Mucosa of descending colon (tissue), 3 donors: ENCODE measurements at regions not wholly inside any gene's neighbourhood (a gene's known extent, or its start where the extent isn't known, plus 50 kb on each side); places are given as distances from the start of the nearest gene placed in this dataset.
"Not testable (repeated sequence)": the region's sequence is repeated elsewhere in the genome, so short reads cannot be mapped to it uniquely, and the experiment has no call there.

Experiments used
- ATAC-seq: fragments of 200-7000 bp; cut with Tn5 transposase; one replicate; pipeline ENCODE4 v1.9.1; 2020; ENCODE audit warnings: mild to moderate bottlenecking, moderate library complexity
- DNase-seq, 3 donors: peaks; one replicate each; pipeline ENCODE4 v3.0.0-alpha.2; 2020
- H3K36me3 ChIP-seq: fragments of 200-600 bp; one replicate; pipeline ENCODE4 v1.8.0; 2021; ENCODE audit warnings: low read depth, mild to moderate bottlenecking
- H3K4me1 ChIP-seq: fragments of 200-600 bp; one replicate; pipeline ENCODE4 v1.8.0; 2021; ENCODE audit warnings: low read depth, mild to moderate bottlenecking
- H3K4me3 ChIP-seq: fragments of 200-600 bp; one replicate; pipeline ENCODE4 v1.8.0; 2021; ENCODE audit warnings: mild to moderate bottlenecking
- H3K9me3 ChIP-seq: fragments of 200-600 bp; one replicate; pipeline ENCODE4 v1.8.0; 2021; ENCODE audit warnings: mild to moderate bottlenecking
- CTCF ChIP-seq: fragments of 200-600 bp; IDR thresholded peaks from one replicate; pipeline ENCODE4 v1.8.0; 2022; ENCODE audit warnings: antibody characterized with exemption, mild to moderate bottlenecking
- intact Hi-C, 2 donors: fragments of 100-400 bp; cut with DNase I in 1 of 2; cut with micrococcal nuclease in 1 of 2; formaldehyde crosslinking; loops; one replicate each; pipeline versions ENCODE4 v1.11.0 to v1.11.1; 2022; cut with DNase I, micrococcal nuclease
- donor health status: DM: no; HTN: no; CAD: no; lungs with moderate emphysema.
- donor health status: DM: no; HTN: no; CAD: no.
- donor health status: DM: no; HTN: yes; CAD: no.

DNA sequence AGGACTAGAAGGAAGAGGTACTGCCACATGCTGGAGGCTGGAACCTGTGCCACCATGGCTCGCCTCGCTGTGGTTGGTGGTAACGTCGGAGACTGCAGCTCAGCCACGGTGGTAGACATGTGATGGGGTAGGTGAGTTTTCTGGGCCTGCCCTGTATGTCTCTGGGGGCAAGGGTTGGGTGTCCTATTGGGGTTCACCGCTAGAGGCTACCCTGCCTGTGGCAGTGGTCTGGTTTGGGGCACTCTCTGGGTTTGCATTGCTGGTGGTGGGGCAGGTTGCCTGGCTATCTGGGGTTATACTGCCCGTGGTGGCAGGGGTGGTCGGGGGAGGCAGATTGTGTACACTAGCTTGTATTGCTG, 79.3 kb upstream of the KCNJ18 start:
- DNase-seq (no peak), ATAC-seq (no peak)
- H3K36me3 ChIP-seq: no peaks in the 10 kb centered on the region
- H3K9me3 ChIP-seq: no peaks in the 10 kb centered on the region
- intact Hi-C loops: no loop called here
- no peaks in the 10 kb centered on the region for H3K4me1 ChIP-seq
- TF ChIP-seq CTCF: no peak
- no peak overlapping the region for H3K4me3 ChIP-seq

DNA sequence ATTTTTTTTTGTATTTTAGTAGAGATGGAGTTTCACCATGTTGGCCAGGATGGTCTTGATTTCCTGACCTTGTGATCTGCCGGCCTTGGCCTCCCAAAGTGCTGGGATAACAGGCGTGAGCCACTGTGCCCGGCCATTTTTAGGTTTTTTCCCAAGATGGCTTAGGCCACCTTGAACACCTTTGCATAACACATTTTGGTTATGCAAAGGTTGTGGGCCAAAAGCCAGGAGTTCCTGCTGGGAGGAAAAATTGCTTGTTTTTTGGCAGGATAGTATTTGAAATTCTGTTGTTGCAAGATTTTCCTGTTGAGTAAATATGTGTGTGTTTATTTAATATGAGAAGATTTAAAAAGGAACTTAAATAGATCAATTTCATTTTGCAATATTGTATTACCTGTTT, 65.3 kb upstream of the KCNJ18 start:
- intact Hi-C loops, H3K4me1 ChIP-seq, H3K36me3 ChIP-seq, H3K9me3 ChIP-seq, ATAC-seq, DNase-seq, H3K4me3 ChIP-seq: not testable (repeated sequence)
